CD4-positive, alpha-beta T cell treated with Interleukin-6 at 100 ng/mL for 8 hours (primary cell): ENCODE measurements at regions not wholly inside any gene's neighbourhood (a gene's known extent, or its start where the extent isn't known, plus 50 kb on each side); places are given as distances from the start of the nearest gene placed in this dataset.

ENCODE experiments used
- DNase-seq: peaks from one replicate; pipeline ENCODE4 v3.0.0-alpha.2; 2020; ENCODE audit warnings: mixed read lengths, low spot score

- DNase-seq, result no peak
These were observed 215.2 kb downstream of the MYLK4 start for GRCh38 chr6:2535506-2535905.

- no peak for DNase-seq
These were observed 216.2 kb downstream of the MYLK4 start for GRCh38 chr6:2534406-2535042.

- DNase-seq, result no peak
These were observed 219.1 kb downstream of the MYLK4 start for GRCh38 chr6:2531426-2532215.

- DNase-seq, result no peak
These were observed 221.5 kb downstream of the MYLK4 start for GRCh38 chr6:2529211-2529719.

GRCh38 chr6:2528156-2528555, 222.6 kb downstream of the MYLK4 start:
- DNase-seq, result no peak

GRCh38 chr6:2526766-2527165, 224.0 kb downstream of the MYLK4 start:
- no peak for DNase-seq

- no peak for DNase-seq
These were observed 226.6 kb downstream of the MYLK4 start for GRCh38 chr6:2524090-2524489.

GRCh38 chr6:2523061-2523460, 227.7 kb downstream of the MYLK4 start:
- no peak for DNase-seq

GRCh38 chr6:2522521-2522920, 228.2 kb downstream of the MYLK4 start:
- no peak for DNase-seq

GRCh38 chr6:2517855-2518473, 232.8 kb downstream of the MYLK4 start:
- DNase-seq, result no peak

GRCh38 chr6:2517401-2517800, 233.3 kb downstream of the MYLK4 start:
- DNase-seq, result no peak

GRCh38 chr6:2516059-2516458, 234.7 kb downstream of the MYLK4 start:
- DNase-seq, result no peak

- no peak for DNase-seq
These were observed 235.7 kb downstream of the MYLK4 start for GRCh38 chr6:2514965-2515543.

GRCh38 chr6:2512802-2513201, 237.9 kb downstream of the MYLK4 start:
- no peak for DNase-seq

GRCh38 chr6:2510316-2510715, 240.4 kb downstream of the MYLK4 start:
- no peak for DNase-seq

- DNase-seq, result no peak
These were observed 241.0 kb downstream of the MYLK4 start for GRCh38 chr6:2509711-2510110.

- DNase-seq, result no peak
These were observed 242.7 kb downstream of the MYLK4 start for GRCh38 chr6:2508071-2508470.

- no peak for DNase-seq
These were observed 243.1 kb downstream of the MYLK4 start for GRCh38 chr6:2507521-2508037.

- no peak for DNase-seq
These were observed 243.7 kb downstream of the MYLK4 start for GRCh38 chr6:2507016-2507415.

GRCh38 chr6:2505624-2506023, 245.1 kb downstream of the MYLK4 start:
- DNase-seq, result no peak

- DNase-seq, result no peak
These were observed 246.1 kb downstream of the MYLK4 start for GRCh38 chr6:2504495-2505064.
